ENCODE measurements at regions not wholly inside any gene's neighbourhood (a gene's known extent, or its start where the extent isn't known, plus 50 kb on each side); places are given as distances from the start of the nearest gene placed in this dataset.
A peak's percentile ranks its signal among the peaks of the same experiment; 100 is the strongest.
"Not testable (repeated sequence)": the region's sequence is repeated elsewhere in the genome, so short reads cannot be mapped to it uniquely, and the experiment has no call there.

GRCh38 chr4:131316086-131316485, 1833.0 kb upstream of the PCDH10 start:
- DNase-seq (ENCODE audit: low read depth): peak; percentile 47

- no peak for DNase-seq (ENCODE audit: low read depth)
Observed at GRCh38 chr4:131337936-131338335, 1811.2 kb upstream of the PCDH10 start.

- no peak for DNase-seq (ENCODE audit: low read depth)
Observed at GRCh38 chr4:131339137-131339536, 1810.0 kb upstream of the PCDH10 start.

GRCh38 chr4:131344761-131345160, 1804.3 kb upstream of the PCDH10 start:
- DNase-seq (ENCODE audit: low read depth): no peak

GRCh38 chr4:131347816-131348215, 1801.3 kb upstream of the PCDH10 start:
- DNase-seq (ENCODE audit: low read depth): no peak

GRCh38 chr4:131348263-131348662, 1800.8 kb upstream of the PCDH10 start:
- peak; percentile 13 for DNase-seq (ENCODE audit: low read depth)

GRCh38 chr4:131352371-131352770, 1796.7 kb upstream of the PCDH10 start:
- not testable (repeated sequence) for DNase-seq (ENCODE audit: low read depth)

GRCh38 chr4:131366714-131367113, 1782.4 kb upstream of the PCDH10 start:
- no peak for DNase-seq (ENCODE audit: low read depth)

- no peak for DNase-seq (ENCODE audit: low read depth)
Observed at GRCh38 chr4:131367441-131367840, 1781.7 kb upstream of the PCDH10 start.

- DNase-seq (ENCODE audit: low read depth): no peak
Observed at GRCh38 chr4:131370846-131371245, 1778.2 kb upstream of the PCDH10 start.

GRCh38 chr4:131381055-131381454, 1768.0 kb upstream of the PCDH10 start:
- DNase-seq (ENCODE audit: low read depth): no peak

GRCh38 chr4:131382839-131383238, 1766.3 kb upstream of the PCDH10 start:
- no peak for DNase-seq (ENCODE audit: low read depth)

GRCh38 chr4:131388277-131388676, 1760.8 kb upstream of the PCDH10 start:
- DNase-seq (ENCODE audit: low read depth): no peak

- DNase-seq (ENCODE audit: low read depth): no peak
Observed at GRCh38 chr4:131408102-131408501, 1741.0 kb upstream of the PCDH10 start.

- no peak for DNase-seq (ENCODE audit: low read depth)
Observed at GRCh38 chr4:131411393-131411792, 1737.7 kb upstream of the PCDH10 start.

GRCh38 chr4:131419147-131419546, 1729.9 kb upstream of the PCDH10 start:
- DNase-seq (ENCODE audit: low read depth): no peak

- no peak for DNase-seq (ENCODE audit: low read depth)
Observed at GRCh38 chr4:131426023-131426758, 1722.9 kb upstream of the PCDH10 start.

GRCh38 chr4:131427000-131427399, 1722.1 kb upstream of the PCDH10 start:
- peak; percentile 13 for DNase-seq (ENCODE audit: low read depth)

GRCh38 chr4:131430302-131430701, 1718.8 kb upstream of the PCDH10 start:
- peak; percentile 7 for DNase-seq (ENCODE audit: low read depth)

GRCh38 chr4:131441004-131441688, 1707.9 kb upstream of the PCDH10 start:
- DNase-seq (ENCODE audit: low read depth): no peak

- no peak for DNase-seq (ENCODE audit: low read depth)
Observed at GRCh38 chr4:131447883-131448282, 1701.2 kb upstream of the PCDH10 start.

GRCh38 chr4:131450572-131451209, 1698.4 kb upstream of the PCDH10 start:
- DNase-seq (ENCODE audit: low read depth): peak; percentile 7

- DNase-seq (ENCODE audit: low read depth): peak; percentile 36
Observed at GRCh38 chr4:131459430-131460101, 1689.5 kb upstream of the PCDH10 start.

Data from ELR (cell line).